ENCODE measurements at regions not wholly inside any gene's neighbourhood (a gene's known extent, or its start where the extent isn't known, plus 50 kb on each side); places are given as distances from the start of the nearest gene placed in this dataset.

DNA sequence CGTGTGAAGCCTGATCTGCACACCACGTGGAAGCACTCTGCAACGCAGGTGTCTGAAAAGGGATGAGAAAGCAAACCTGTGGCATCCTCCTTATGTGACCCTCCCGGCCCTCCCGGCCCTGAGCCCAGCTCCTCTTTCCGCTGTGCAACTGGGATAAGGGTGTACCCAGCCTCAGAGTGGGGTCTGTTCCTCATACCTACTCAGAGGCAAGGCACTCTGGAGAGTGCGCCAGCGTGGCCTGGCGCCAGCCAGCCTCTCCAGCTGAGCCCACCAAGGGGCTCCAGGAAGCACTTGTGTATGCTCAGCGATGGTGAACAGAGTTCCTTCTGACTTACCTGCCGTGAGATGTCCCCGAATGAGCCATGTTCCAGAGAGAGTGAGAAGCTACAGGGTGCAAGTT, 102.8 kb downstream of the IRX1 start:
- no peak for TF ChIP-seq CTCF (IDR thresholded peaks at IDR 0.05)
- TF ChIP-seq EP300 (IDR thresholded peaks at IDR 0.05): no peak
- no peak for TF ChIP-seq POLR2AphosphoS5 (IDR thresholded peaks at IDR 0.05)
